ENCODE measurements at regions not wholly inside any gene's neighbourhood (a gene's known extent, or its start where the extent isn't known, plus 50 kb on each side); places are given as distances from the start of the nearest gene placed in this dataset.

DNA sequence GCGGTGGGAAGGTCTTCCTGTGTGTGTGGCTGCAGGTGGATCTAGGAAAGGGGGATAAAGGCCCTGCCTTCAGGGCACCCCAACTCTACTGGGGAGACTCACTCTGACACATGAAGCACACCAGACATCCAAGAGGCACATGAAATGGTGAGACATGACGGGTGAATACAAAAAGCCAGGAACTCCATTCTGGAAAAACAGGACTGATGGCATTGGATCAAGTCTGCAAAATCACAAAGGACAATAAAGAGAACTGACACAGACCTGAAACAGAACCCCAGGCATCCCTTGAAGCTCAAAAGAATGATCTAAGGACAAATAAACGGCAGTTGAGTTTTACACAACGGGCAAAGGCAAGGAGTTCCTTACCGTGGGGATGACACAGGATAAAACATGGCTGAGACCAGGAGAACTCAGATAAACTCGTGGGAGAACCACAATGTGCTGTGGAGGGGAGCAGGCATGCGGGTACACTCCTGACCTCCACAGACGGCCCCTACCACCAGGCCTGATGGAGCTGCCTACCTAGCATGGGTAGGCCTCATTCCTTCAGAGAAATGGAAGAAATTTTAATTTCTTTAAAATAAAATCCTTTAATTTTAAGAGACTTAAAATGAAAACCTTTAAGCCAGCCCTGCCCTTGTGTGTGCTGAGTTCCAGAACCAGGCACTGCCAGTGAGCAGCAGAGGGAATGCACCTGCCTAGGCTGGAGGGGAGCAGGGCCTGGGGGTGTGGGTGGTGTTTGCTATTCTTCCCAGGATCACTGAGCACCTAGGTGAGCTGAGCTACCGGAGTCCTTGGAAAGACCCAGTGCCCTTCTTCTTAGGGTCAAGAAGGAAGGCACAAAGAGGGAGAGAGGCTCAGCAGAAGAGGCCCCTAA is 100.1 kb downstream of the SINHCAF start:
- peaks cover 3% of the 10 kb centered on the region; the same call in 1 of the 2 replicates for H3K27me3 ChIP-seq (ENCODE audit: control insufficient read depth, insufficient read depth, low read length)
- H3K4me1 ChIP-seq (ENCODE audit: control insufficient read depth, insufficient read depth, low read length), result peaks cover 24% of the 10 kb centered on the region
- no peak overlapping the region for H3K4me3 ChIP-seq (ENCODE audit: low read depth, low read length)
- H3K9me3 ChIP-seq (ENCODE audit: control insufficient read depth, insufficient read depth, low read depth, low read length), result no peaks in the 10 kb centered on the region
- no peak overlapping the region for H3K27ac ChIP-seq (ENCODE audit: low read depth, low read length)
- H3K9ac ChIP-seq (ENCODE audit: low read length), result no peak overlapping the region
- H3K36me3 ChIP-seq (ENCODE audit: control insufficient read depth, insufficient read depth, low read length), result no peaks in the 10 kb centered on the region

DNA sequence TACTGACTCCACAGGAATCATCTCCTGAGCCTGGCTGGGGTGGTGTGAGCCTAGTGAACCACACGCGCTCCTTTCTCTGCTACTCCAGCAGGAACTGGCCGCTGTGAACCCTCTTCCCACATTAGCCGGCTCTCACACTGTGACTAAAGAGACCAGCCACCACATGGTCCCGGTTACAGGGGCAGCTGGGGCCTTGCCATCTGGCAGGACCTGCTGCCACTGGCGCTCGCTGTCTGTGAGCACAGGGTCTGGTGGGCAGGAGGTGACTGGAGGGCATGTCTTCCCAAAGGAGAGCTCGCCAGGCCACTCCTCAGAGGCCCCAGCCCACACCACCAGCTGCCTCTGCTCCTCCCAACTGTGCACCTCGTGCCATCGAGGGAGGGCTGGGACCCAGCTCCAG is 99.3 kb downstream of the SINHCAF start:
- Histone ChIP-seq H3K36me3 (ENCODE audit: control insufficient read depth, insufficient read depth, low read length) (no peaks in the 10 kb centered on the region), H3K4me1 (ENCODE audit: control insufficient read depth, insufficient read depth, low read length) (peaks cover 17% of the 10 kb centered on the region), H3K27me3 (ENCODE audit: control insufficient read depth, insufficient read depth, low read length) (peaks cover 3% of the 10 kb centered on the region; the same call in 1 of the 2 replicates), H3K4me3 (ENCODE audit: low read depth, low read length) (no peak overlapping the region), H3K27ac (ENCODE audit: low read depth, low read length) (no peak overlapping the region), H3K9ac (ENCODE audit: low read length) (no peak overlapping the region), H3K9me3 (ENCODE audit: control insufficient read depth, insufficient read depth, low read depth, low read length) (no peaks in the 10 kb centered on the region)

DNA sequence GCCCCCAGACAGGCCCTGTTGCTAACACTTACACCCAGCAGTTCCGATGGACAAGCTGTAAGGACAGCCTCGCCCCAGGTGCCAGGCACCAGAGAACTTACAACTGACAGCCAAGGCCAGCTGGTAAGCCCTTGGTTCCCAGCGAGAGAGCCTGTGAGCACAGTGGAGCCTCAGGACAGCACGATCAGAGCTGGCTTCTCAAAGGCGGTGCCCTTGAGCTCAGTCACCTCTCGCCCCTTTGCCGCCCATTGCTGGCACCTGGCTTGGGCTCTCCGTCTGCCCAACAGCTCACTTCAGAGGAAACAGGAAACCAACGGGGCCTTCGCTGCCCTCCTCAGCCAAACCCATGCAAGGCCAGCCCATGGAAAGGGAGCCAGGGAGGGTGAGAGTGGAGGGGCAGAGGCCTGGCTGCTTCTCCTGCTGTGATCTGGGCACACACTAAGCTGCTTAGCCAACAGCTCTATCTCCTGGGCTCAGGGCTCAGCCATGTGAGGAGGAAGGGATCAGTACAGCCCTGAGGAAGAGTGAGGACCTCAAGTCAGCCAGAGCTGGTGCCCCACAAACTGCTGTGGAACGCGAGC is 98.5 kb downstream of the SINHCAF start:
- H3K9ac ChIP-seq (ENCODE audit: low read length), result no peak overlapping the region
- H3K9me3 ChIP-seq (ENCODE audit: control insufficient read depth, insufficient read depth, low read depth, low read length), result no peaks in the 10 kb centered on the region
- H3K27me3 ChIP-seq (ENCODE audit: control insufficient read depth, insufficient read depth, low read length), result peaks cover 3% of the 10 kb centered on the region; the same call in 1 of the 2 replicates
- peaks cover 23% of the 10 kb centered on the region for H3K4me1 ChIP-seq (ENCODE audit: control insufficient read depth, insufficient read depth, low read length)
- H3K4me3 ChIP-seq (ENCODE audit: low read depth, low read length), result no peak overlapping the region
- H3K36me3 ChIP-seq (ENCODE audit: control insufficient read depth, insufficient read depth, low read length), result no peaks in the 10 kb centered on the region
- H3K27ac ChIP-seq (ENCODE audit: low read depth, low read length), result no peak overlapping the region

DNA sequence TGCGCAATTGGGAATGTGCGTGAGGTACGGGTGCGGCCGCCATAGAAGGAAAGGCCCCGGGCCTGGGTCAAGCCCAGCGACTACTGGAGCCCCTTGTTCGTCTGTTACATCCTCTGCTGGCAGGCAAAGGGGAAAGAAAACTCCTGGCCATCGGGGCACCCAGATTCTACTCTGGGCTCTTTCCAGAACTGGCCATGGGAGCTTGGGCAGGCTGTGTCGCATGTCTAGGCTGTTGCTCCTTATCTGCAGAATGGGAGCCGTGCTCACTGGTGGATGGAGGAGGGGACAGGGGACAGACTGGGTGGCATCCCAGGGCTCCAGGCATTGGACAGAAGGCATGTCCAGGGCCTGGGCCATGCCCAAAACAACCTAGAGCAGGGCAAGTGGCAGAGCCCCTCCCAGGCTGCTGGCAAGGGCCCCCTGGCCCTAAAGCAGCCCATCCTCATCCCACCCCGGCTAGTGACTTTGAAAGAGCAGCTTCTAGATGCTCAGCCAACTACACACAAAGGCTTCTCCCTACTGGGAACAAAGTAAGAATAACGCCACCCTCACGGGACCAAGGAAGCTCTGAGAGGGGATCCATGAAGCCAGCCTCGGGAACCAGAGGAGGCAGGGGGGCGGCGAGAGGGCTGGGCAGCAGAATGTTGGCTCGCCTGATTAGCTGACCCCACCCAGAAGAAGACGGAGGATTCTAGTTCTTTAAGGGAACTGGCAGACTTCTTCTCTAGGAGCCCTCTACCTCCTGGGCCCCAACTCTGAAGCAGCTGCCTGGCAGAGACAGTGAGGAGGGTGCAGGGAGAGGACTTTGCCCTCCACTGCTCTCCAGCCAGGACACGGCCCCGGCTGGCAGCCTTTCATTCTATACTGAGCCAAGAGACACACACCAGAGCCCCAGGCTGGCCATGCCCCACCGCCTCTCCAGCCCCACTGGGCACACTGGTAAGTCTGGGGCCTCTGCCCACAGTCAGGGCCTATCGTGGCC is 96.8 kb downstream of the SINHCAF start:
- Histone ChIP-seq H3K4me1 (ENCODE audit: control insufficient read depth, insufficient read depth, low read length) (peaks cover 23% of the 10 kb centered on the region), H3K9me3 (ENCODE audit: control insufficient read depth, insufficient read depth, low read depth, low read length) (no peaks in the 10 kb centered on the region), H3K9ac (ENCODE audit: low read length) (no peak overlapping the region), H3K27me3 (ENCODE audit: control insufficient read depth, insufficient read depth, low read length) (peaks cover 3% of the 10 kb centered on the region; the same call in 1 of the 2 replicates), H3K4me3 (ENCODE audit: low read depth, low read length) (no peak overlapping the region), H3K27ac (ENCODE audit: low read depth, low read length) (no peak overlapping the region), H3K36me3 (ENCODE audit: control insufficient read depth, insufficient read depth, low read length) (no peaks in the 10 kb centered on the region)

DNA sequence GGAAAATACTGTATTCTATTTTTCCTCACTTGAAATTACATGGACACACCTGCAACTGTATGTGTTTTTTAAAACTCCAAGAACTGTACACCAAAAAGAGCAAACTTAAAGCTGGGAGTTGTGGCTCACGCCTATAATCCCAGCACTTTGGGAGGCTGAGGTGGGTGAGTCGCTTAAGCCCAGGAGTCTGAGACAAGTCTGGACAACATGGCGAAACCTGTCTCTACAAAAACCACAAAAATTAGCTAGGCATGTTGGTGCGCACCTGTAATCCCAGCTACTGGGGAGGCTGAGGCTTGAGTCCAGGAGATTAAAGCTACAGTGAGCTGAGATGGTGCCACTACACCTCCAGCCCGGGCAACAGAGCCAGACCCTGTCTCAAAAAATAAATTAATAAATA is 95.9 kb downstream of the SINHCAF start:
- H3K9ac ChIP-seq (ENCODE audit: low read length), result no peak overlapping the region

More for the DNA sequence above, 95.9 kb downstream of the SINHCAF start:
- no peaks in the 10 kb centered on the region for H3K36me3 ChIP-seq (ENCODE audit: control insufficient read depth, insufficient read depth, low read length)
- no peaks in the 10 kb centered on the region for H3K9me3 ChIP-seq (ENCODE audit: control insufficient read depth, insufficient read depth, low read depth, low read length)
- no peak overlapping the region for H3K4me3 ChIP-seq (ENCODE audit: low read depth, low read length)
- H3K4me1 ChIP-seq (ENCODE audit: control insufficient read depth, insufficient read depth, low read length), result peaks cover 19% of the 10 kb centered on the region
- H3K27me3 ChIP-seq (ENCODE audit: control insufficient read depth, insufficient read depth, low read length), result peaks cover 3% of the 10 kb centered on the region; the same call in 1 of the 2 replicates
- H3K27ac ChIP-seq (ENCODE audit: low read depth, low read length), result no peak overlapping the region
